HG03565 (cell line): ENCODE measurements at regions not wholly inside any gene's neighbourhood (a gene's known extent, or its start where the extent isn't known, plus 50 kb on each side); places are given as distances from the start of the nearest gene placed in this dataset.

Experiments used
- ATAC-seq: cut with Tn5 transposase; IDR thresholded peaks from one replicate; pipeline ENCODE4 v1.9.1; 2021; ENCODE audit warnings: mild to moderate bottlenecking, moderate library complexity; ENCODE audit not compliant: unreplicated experiment

DNA sequence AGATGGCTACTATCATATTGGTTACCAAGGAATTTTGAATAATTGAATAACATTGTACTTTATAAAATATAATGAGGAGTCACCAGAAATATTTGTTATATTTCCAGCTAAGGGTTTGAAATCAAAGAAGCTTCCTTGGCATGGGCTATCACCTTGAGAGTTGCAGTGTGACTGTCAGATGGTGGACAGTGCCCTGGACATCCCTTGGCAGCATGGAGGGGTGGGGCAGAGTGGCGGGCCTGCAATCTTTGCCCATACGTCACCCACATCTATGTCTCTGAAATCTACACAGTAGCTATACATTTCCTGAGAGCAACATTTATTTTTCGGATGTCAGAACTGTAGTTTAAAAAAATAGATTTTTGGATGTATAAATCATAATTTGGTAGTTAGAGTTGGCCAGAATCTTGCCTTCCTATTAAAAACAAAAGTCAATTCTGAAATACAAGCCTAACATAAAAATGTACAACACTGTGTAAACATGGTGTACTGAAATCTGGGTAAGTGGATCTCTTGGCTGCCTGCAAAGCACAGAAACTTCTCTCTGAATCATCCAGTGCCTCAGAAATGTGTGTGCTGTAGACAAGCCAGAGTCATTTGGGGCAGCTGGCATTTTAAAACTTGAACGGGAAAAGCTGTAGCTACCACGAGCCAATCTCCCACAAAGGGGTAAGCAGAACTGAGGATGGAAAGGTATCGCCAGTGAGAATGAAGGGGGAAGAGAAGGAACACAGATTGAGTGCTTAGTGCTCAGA, 124.2 kb upstream of the ARHGAP28 start:
- no peak for ATAC-seq

GRCh38 chr18:6606411-6607085, 123.0 kb upstream of the ARHGAP28 start:
- ATAC-seq = no peak

GRCh38 chr18:6607343-6607742, 122.2 kb upstream of the ARHGAP28 start:
- no peak for ATAC-seq

GRCh38 chr18:6609666-6610264, 119.8 kb upstream of the ARHGAP28 start:
- no peak for ATAC-seq

- ATAC-seq = no peak
Observed at GRCh38 chr18:6610466-6610865, 119.0 kb upstream of the ARHGAP28 start.

DNA sequence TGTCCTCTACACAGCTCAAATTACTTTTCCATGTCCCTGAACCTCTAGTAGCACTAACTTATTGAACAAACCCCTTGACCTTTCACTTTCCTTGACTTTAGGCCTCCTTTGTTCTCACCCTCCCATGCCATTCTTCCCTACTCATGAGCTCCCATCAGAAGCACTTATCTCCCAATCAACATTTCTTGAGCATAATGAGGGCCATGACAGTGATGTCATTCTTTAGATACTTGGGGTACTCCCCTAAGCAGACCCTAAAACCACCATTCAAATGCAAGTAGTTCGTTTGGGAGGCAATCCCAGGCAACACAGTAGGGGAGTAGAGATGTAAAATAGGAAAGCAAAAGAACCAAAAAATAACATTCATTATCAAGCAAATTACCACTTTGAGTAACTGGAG, 115.9 kb upstream of the ARHGAP28 start:
- no peak for ATAC-seq

DNA sequence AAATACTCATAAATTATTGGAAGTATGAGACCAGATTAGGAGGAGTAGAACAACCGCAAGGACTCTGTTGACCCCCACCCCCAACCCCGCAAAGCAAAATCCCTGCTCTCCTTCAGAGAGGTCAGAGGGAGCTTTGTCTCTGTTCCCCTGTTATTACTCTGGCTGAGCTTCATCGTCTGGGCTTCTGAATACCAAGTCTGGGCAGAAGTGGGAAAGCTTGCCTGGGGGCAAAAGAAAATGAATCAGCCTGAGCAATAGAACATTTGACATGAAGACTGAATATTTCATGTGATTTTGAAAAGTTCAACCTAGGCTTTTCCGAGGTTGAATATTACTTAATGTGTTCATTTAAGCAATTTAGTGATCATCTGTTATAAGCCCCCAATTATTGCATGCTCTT, 114.6 kb upstream of the ARHGAP28 start:
- no peak for ATAC-seq

DNA sequence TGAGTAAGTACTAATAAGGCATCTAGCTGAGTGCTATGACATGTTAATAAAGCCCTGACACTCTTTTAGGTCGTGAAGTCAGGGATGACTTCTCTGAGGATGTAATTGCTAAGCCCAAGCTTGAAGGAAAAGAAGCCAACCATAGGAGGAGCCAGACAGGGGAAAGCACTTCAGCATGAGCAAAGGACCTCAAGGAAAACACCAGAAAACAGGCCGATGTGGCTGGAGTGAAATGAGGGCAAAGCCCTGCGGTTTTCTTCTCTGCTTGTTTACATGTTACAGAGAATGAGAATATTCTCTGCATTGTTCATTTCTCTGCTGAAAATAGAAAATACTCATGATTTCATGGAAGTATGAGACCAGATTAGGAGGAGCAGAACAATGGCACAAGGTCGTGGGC, 112.5 kb upstream of the ARHGAP28 start:
- ATAC-seq = no peak

- no peak for ATAC-seq
Observed at GRCh38 chr18:6621437-6621836, 108.1 kb upstream of the ARHGAP28 start.

DNA sequence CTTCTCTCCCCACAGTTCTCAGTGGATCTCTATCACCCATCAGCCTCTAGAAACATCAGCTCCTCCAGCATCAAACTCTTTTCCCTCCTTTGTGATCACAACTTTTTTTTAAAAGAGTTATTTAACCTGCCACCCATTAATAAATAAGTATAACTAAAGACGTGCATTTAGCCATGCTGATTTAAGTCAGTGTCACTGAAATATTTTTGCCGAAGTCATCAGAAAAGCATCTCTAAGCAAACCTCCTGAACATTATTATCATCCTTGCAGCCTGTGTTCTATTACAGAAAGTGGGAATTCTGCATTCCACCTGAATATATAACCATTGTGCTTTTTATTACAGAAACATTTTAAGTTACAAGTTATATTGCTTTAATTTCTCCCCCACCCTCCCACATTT, 106.2 kb upstream of the ARHGAP28 start:
- ATAC-seq = no peak

- no peak for ATAC-seq
Observed at GRCh38 chr18:6624271-6624660, 105.2 kb upstream of the ARHGAP28 start.

DNA sequence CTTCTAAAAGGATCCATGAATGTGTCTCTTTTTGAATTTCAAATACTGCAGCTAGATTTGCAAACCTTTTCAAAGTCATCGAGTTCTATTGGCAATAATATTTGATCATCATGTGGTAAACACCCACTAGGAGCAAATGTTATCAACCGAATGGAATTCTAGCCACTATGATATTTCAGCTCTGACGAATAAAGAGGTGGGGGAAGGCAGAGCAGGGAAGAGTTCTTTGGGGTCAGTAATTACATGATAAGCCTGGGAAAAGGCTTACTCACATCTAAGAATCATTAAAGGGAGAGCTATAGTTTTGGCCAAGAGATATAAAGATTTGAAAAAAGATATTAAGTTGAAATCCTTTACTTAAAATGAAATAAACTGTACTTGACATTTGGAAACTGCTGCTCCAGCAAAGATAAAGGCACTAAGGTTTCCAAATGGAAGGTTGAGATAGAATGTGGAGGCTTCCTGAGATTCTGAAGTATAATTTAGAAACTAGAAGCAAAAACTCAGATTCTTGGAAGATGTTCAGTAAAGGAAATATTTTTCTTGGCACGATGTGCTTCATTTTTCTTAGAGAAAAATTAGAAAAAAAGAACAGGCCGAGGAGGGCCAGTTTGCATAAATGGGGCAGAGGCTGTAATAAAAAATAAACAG, 104.7 kb upstream of the ARHGAP28 start:
- no peak for ATAC-seq

DNA sequence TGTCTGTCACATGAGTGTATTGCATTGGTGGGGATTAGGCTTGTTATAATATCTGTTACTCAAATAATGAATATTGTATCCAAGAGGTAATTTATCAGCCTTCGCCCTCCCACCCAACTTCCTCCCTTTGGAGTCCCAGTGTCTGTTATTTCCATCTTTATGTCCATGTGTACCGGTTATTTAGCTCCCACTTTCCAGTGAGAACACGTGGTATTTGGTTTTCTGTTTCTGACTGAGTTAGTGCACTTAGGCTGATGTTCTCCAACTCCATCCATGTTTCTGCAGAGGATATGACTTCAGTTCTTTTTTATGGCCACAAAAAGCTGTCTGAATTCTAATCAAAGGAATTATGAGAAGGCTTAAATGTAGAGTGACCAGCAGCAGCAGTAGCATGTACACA, 104.0 kb upstream of the ARHGAP28 start:
- no peak for ATAC-seq

DNA sequence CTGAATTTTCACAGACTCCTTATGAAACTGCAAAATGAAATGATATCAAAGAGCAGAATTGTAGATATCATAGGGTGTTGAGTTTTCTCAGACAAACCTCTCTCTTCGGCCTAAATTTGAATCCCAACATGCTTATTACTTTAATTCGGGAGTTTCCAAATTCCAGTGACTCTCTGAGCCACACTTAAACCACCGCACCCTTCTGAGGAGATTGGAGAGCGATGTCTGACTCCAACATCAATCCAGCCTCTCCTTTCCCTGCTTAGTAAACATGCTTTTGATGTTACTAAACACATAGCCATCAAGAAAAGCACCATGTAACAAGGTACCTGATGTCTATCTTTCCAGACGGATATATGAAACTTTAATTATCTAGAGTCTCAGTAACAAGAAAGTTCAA, 103.1 kb upstream of the ARHGAP28 start:
- no peak for ATAC-seq

- no peak for ATAC-seq
Observed at GRCh38 chr18:6627645-6628044, 101.9 kb upstream of the ARHGAP28 start.

DNA sequence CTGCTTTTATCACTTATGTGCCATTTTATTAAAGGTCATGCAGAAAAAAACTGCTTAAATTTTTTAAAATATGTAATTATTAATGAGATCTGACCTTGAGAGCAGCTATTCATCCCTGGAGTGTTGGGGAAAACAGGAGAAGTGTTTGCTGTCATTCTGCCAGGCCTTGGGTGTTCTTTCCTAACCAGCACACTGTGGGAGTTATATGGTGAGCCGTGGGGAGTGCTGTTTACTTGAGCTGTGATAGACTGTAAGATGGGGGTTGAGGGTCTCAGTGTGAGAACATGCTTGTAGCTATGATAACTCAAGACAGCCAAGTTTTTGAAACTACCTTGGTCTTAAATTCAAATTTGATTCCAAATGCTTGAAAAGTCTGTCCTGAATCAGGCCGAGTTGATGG, 101.3 kb upstream of the ARHGAP28 start:
- no peak for ATAC-seq

GRCh38 chr18:6629635-6630140, 99.8 kb upstream of the ARHGAP28 start:
- no peak for ATAC-seq

GRCh38 chr18:6633310-6633709, 96.2 kb upstream of the ARHGAP28 start:
- ATAC-seq = no peak

DNA sequence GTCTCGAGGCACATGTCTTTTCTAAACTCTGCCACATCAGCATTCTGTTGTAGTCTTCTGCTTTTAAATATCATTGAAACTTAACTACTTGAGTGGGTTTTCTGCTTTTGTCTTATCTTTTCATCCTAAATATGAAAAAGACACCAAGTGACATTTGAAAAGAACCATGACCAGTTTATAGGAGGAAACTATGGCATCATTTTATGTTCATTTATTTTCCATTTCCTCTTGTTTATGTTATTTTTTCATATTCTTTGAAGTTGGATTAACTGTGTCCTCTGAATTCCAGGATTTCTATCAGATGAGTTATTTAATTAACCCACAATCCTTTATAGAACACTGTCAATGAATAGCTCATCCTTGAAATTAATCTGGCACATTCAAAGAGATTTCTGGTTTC, 93.4 kb upstream of the ARHGAP28 start:
- ATAC-seq = no peak

DNA sequence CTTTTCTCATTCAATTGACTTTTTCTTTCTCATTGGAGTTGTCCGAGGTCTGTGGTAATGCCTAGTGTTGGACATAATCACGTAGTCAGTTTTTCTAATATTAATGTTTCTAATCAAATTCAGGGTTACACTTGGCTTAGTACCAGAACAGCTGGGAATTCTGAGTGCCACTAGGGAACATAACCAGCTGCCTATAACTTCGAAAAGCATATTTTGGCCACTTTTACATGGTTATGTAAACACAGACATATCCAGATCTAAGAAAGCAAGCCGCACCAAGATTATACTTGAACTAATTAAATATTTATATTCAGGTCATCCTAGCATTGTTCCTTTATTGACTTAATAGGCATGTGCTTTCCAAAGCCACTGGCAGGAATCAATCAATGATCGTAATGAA, 91.1 kb upstream of the ARHGAP28 start:
- no peak for ATAC-seq

GRCh38 chr18:6639305-6639704, 90.2 kb upstream of the ARHGAP28 start:
- no peak for ATAC-seq
